Activated CD8-positive, alpha-beta T cell treated with anti-CD3 and anti-CD28 coated beads for 36 hours (primary cell): ENCODE measurements at regions not wholly inside any gene's neighbourhood (a gene's known extent, or its start where the extent isn't known, plus 50 kb on each side); places are given as distances from the start of the nearest gene placed in this dataset.

Experiments used
- ATAC-seq: fragments of 200-7000 bp; cut with Tn5 transposase; one replicate; pipeline ENCODE4 v1.10.0; 2021; ENCODE audit warnings: mild to moderate bottlenecking, moderate library complexity
- CTCF ChIA-PET: fragments of 350-600 bp; sonication (Branson Sonifier 250); formaldehyde crosslinking; loops from one replicate; lab custom pipeline; 2021; ENCODE audit warnings: antibody characterized with exemption; lab: Charles Lee
- POLR2A ChIA-PET: fragments of 350-600 bp; sonication (Branson Sonifier 250); formaldehyde crosslinking; loops from one replicate; lab custom pipeline; 2021; ENCODE audit warnings: antibody characterized with exemption; lab: Charles Lee
- DNase-seq: peaks from one replicate; pipeline ENCODE4 v3.0.0-alpha.2; 2020
- H3K27ac Mint-ChIP-seq: one replicate; pipeline ENCODE4 v1.8.0; 2021; ENCODE audit warnings: mild to moderate bottlenecking, mixed read lengths
- H3K27me3 Mint-ChIP-seq: one replicate; pipeline ENCODE4 v1.8.0; 2021; ENCODE audit warnings: mixed read lengths
- H3K36me3 Mint-ChIP-seq: one replicate; pipeline ENCODE4 v1.8.0; 2021; ENCODE audit warnings: low read depth, mixed read lengths
- H3K4me1 Mint-ChIP-seq: one replicate; pipeline ENCODE4 v1.8.0; 2021; ENCODE audit warnings: low read depth, mixed read lengths
- H3K4me3 Mint-ChIP-seq: one replicate; pipeline ENCODE4 v1.8.0; 2021; ENCODE audit warnings: mild to moderate bottlenecking, moderate library complexity, mixed read lengths
- H3K9me3 Mint-ChIP-seq: one replicate; pipeline ENCODE4 v1.8.0; 2021; ENCODE audit warnings: mixed read lengths
- intact Hi-C: fragments of 100-400 bp; cut with micrococcal nuclease; formaldehyde crosslinking; loops from one replicate; pipeline ENCODE4 v1.10.0; 2022
- TF ChIP-seq, protein P1 (sequence below): fragments of 200-600 bp; IDR thresholded peaks from one replicate; pipeline ENCODE4 v1.8.0; 2022; ENCODE audit warnings: antibody characterized with exemption, mild to moderate bottlenecking

DNA sequence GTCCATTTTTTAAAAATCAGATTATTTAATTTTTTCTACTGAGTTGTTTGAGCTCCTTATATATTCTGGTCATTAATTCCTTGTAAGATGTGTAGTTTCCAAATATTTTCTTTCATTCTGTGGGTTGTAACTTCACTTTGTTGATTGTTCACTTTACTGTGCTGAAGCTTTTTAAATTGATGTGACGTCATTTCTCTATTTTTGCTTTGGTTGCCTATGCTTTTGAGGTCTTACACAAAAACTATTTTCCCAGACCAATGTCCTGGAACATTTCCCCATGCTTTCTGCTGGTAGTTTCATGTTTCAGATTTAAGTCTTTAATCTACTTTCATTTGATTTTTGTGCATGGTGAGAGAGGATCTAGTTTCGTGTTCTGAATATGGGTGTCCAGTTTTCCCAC lies 753.6 kb downstream of the TRIML1 start:
- Mint-ChIP-seq H3K27me3 (no peaks in the 10 kb centered on the region), H3K36me3 (no peaks in the 10 kb centered on the region), H3K27ac (no peak overlapping the region), H3K4me3 (no peak overlapping the region), H3K4me1 (no peaks in the 10 kb centered on the region), H3K9me3 (peaks cover 13% of the 10 kb centered on the region)
- ATAC-seq (no peak), DNase-seq (no peak)
- ChIA-PET POLR2A (no interaction called here), CTCF (no interaction called here)
- intact Hi-C loops = no loop called here
- TF ChIP-seq, protein P1, sequence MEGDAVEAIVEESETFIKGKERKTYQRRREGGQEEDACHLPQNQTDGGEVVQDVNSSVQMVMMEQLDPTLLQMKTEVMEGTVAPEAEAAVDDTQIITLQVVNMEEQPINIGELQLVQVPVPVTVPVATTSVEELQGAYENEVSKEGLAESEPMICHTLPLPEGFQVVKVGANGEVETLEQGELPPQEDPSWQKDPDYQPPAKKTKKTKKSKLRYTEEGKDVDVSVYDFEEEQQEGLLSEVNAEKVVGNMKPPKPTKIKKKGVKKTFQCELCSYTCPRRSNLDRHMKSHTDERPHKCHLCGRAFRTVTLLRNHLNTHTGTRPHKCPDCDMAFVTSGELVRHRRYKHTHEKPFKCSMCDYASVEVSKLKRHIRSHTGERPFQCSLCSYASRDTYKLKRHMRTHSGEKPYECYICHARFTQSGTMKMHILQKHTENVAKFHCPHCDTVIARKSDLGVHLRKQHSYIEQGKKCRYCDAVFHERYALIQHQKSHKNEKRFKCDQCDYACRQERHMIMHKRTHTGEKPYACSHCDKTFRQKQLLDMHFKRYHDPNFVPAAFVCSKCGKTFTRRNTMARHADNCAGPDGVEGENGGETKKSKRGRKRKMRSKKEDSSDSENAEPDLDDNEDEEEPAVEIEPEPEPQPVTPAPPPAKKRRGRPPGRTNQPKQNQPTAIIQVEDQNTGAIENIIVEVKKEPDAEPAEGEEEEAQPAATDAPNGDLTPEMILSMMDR = no peak

DNA sequence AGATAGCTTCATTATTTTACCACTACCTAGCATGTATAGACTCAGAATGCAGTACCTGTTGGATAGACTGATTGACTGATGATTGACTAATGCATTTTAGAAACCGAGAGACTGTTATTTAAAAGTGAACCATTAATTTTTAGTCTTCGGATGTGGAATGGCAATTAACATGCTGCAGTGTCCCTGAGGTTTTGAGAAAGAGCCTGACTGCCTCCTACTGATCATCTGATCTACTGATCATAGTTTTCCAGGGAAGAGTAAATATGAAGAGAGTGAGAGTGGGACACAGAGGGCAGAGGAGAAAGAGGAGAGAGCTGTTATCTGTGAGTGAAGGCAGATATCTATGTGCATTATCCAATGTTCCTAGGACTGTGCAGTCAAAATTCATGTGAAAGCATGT lies 764.7 kb downstream of the TRIML1 start:
- ChIA-PET POLR2A (no interaction called here), CTCF (no interaction called here)
- ATAC-seq (no peak), DNase-seq (no peak)
- intact Hi-C loops = no loop called here
- H3K9me3 Mint-ChIP-seq = peaks cover 10% of the 10 kb centered on the region
- no peaks in the 10 kb centered on the region for H3K36me3 Mint-ChIP-seq
- no peak overlapping the region for H3K27ac Mint-ChIP-seq
- no peak overlapping the region for H3K4me3 Mint-ChIP-seq
- H3K4me1 Mint-ChIP-seq = no peaks in the 10 kb centered on the region
- H3K27me3 Mint-ChIP-seq = no peaks in the 10 kb centered on the region
- TF ChIP-seq, protein P1 = no peak

DNA sequence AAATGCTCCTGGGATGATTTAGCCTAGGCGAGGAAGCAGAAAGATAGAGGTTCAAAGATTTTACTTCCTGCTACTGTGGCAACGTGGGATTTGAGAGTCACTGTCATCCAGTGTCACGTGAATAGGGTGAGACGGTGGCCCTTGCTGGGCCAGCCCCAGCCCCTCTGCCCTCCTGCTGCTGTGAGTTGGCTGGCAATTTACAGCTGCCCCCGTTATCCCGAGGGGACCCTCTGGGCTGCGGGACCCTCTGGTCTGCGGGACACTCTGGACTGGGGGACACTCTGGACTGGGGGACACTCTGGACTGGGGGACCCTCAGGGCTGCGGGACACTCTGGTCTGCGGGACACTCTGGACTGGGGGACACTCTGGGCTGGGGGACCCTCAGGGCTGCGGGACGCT lies 765.4 kb downstream of the TRIML1 start:
- TF ChIP-seq, protein P1 = no peak
- no peaks in the 10 kb centered on the region for H3K4me1 Mint-ChIP-seq
- no peaks in the 10 kb centered on the region for H3K27me3 Mint-ChIP-seq
- no peak overlapping the region for H3K27ac Mint-ChIP-seq
- ChIA-PET CTCF (no interaction called here), POLR2A (no interaction called here)
- no peak for DNase-seq
- no peak for ATAC-seq
- intact Hi-C loops = no loop called here
- H3K4me3 Mint-ChIP-seq = no peak overlapping the region
- no peaks in the 10 kb centered on the region for H3K36me3 Mint-ChIP-seq
- H3K9me3 Mint-ChIP-seq = peaks cover 10% of the 10 kb centered on the region

DNA sequence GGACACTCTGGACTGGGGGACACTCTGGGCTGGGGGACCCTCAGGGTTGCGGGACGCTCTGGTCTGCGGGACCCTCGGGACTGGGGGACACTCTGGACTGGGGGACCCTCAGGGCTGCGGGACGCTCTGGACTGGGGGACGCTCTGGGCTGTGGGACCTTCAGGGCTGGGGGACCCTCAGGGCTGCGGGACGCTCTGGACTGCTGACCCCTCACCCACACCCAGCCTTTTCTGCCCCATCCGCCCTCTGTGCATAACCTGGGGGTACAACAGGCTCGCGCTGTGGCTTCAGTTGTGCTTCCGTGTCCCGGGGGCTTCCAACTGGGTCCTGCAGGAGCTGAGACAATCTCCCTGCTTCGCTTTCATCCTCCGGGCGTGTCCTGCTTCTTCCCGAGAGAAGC lies 766.0 kb downstream of the TRIML1 start:
- Mint-ChIP-seq H3K4me3 (no peak overlapping the region), H3K36me3 (no peaks in the 10 kb centered on the region), H3K27me3 (no peaks in the 10 kb centered on the region), H3K27ac (no peak overlapping the region), H3K4me1 (no peaks in the 10 kb centered on the region), H3K9me3 (peaks cover 10% of the 10 kb centered on the region)
- ChIA-PET CTCF (no interaction called here), POLR2A (no interaction called here)
- ATAC-seq (no peak), DNase-seq (no peak)
- intact Hi-C loops = no loop called here
- TF ChIP-seq, protein P1 = no peak

DNA sequence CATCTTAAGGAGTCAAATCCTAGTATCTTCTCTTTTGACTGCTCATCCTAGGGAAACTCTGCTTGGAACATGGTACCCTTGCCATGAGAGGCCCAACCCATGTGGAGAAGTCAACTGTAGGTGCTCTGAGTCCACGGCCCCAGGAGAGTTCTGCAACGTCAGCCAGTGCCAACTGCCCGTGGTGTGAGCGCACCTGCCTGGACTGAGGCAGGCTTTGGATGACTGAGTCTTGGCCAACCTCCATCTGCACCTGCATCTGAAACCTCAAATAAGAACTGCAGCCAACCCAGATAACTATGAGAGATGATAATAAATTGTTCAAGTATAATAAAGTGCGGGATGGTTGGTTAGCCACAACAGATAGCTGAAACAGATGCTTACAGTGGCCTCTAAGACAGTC lies 772.0 kb downstream of the TRIML1 start:
- H3K36me3 Mint-ChIP-seq = no peaks in the 10 kb centered on the region
- TF ChIP-seq, protein P1 = no peak
- H3K9me3 Mint-ChIP-seq = peaks cover 17% of the 10 kb centered on the region
- H3K27ac Mint-ChIP-seq = no peak overlapping the region
- no peaks in the 10 kb centered on the region for H3K4me1 Mint-ChIP-seq
- DNase-seq = no peak
- no peak overlapping the region for H3K4me3 Mint-ChIP-seq
- ChIA-PET CTCF (no interaction called here), POLR2A (no interaction called here)
- intact Hi-C loops = no loop called here
- no peak for ATAC-seq
- H3K27me3 Mint-ChIP-seq = no peaks in the 10 kb centered on the region
